ENCODE measurements at regions not wholly inside any gene's neighbourhood (a gene's known extent, or its start where the extent isn't known, plus 50 kb on each side); places are given as distances from the start of the nearest gene placed in this dataset.

DNA sequence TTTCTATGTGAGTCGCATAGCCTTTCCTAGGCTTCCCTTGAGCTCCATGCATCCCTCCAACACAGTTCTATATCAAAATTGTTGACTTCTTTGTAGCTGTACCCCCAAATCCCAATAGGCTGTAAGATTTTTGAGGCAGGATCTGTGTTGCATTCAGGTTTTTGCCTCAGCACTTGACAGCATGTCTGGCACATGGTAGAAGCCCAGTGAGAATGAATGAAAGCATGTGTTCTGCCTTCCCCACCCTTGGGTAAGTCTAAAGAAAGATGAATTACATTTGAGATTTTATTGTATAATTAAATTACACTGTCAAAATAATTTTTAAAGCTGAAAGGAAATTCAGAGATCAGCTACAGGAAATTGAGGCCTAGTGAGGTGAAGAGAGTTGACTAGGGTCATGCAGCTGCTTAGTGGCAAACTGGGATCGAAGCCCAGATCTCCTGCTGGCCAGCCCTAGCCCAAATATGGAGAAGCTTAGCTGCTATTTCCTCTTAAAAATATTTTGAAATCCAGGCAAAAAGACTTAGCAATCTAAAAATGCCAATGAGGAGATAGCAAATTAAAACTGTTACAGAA, 122.5 kb downstream of the SPATA18 start:
- TF ChIP-seq POLR2A (IDR thresholded peaks at IDR 0.05) = no peak
- TF ChIP-seq CTCF (IDR thresholded peaks at IDR 0.05) = no peak
- no peaks in the 10 kb centered on the region for H3K36me3 ChIP-seq
- DNase-seq (peak; percentile 44 to 70 (median 63)), ATAC-seq (peak; percentile 80 to 99 (median 92))
- intact Hi-C loops (cut with DNase I) = no loop called here
- no peaks in the 10 kb centered on the region for H3K9me3 ChIP-seq
- no peaks in the 10 kb centered on the region for H3K4me1 ChIP-seq
- H3K27ac ChIP-seq = peak overlapping the region in 2 of 3 donors; percentile 25 to 35
- 41% methylated on average over 2 of the region's 2 CpGs for WGBS (ENCODE audit: insufficient coverage, low coverage, low lambda C conversion rate, missing lambda C conversion rate)
- H3K27me3 ChIP-seq = no peaks in the 10 kb centered on the region
- no peak overlapping the region for H3K4me3 ChIP-seq

GRCh38 chr4:52187603-52188002, 136.5 kb downstream of the SPATA18 start:
- ATAC-seq = no peak
- 54% methylated on average over 1 of the region's 1 CpG for WGBS (ENCODE audit: insufficient coverage, low coverage, low lambda C conversion rate, missing lambda C conversion rate)
- TF ChIP-seq CTCF (IDR thresholded peaks at IDR 0.05) (no peak), POLR2A (IDR thresholded peaks at IDR 0.05) (no peak)
- DNase-seq = no peak
- H3K9me3 ChIP-seq = no peaks in the 10 kb centered on the region
- no peaks in the 10 kb centered on the region for H3K27me3 ChIP-seq
- no peak overlapping the region for H3K27ac ChIP-seq
- peaks cover 0 to 4% (median 0%) of the 10 kb centered on the region in 4 donors for H3K4me1 ChIP-seq
- no peak overlapping the region for H3K4me3 ChIP-seq
- intact Hi-C loops (cut with DNase I) = no loop called here
- H3K36me3 ChIP-seq = no peaks in the 10 kb centered on the region

- H3K27ac ChIP-seq = no peak overlapping the region
- DNase-seq (no peak), ATAC-seq (no peak)
- H3K4me3 ChIP-seq = no peak overlapping the region
- no peaks in the 10 kb centered on the region for H3K27me3 ChIP-seq
- peaks cover 0 to 9% (median 3%) of the 10 kb centered on the region in 4 donors for H3K4me1 ChIP-seq
- 48% methylated on average over 2 of the region's 2 CpGs for WGBS (ENCODE audit: insufficient coverage, low coverage, low lambda C conversion rate, missing lambda C conversion rate)
- no peaks in the 10 kb centered on the region for H3K36me3 ChIP-seq
- H3K9me3 ChIP-seq = no peaks in the 10 kb centered on the region
- intact Hi-C loops (cut with DNase I) = no loop called here
- no peak for TF ChIP-seq POLR2A (IDR thresholded peaks at IDR 0.05)
- TF ChIP-seq CTCF (IDR thresholded peaks at IDR 0.05) = no peak
These were observed 140.9 kb downstream of the SPATA18 start for GRCh38 chr4:52192001-52192400.

DNA sequence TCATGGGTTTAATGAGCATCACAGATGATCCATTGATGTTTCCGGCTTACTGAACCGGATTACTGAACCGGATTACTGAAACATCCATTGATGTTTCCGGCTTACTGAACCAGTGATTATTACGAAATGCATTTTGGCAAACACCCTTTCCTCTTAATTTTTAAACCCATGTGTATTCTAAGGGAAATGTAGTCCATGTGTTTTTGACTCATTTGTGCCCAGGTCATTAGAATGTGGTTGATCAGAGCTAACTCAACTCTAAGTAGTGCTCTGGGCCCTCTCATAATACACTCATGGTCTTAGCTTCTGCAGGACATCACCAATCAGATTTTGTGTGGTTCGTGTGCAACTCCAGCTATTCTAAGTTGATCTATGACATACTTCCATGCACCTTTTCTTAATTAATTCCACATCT, 141.6 kb downstream of the SPATA18 start:
- H3K36me3 ChIP-seq = no peaks in the 10 kb centered on the region
- WGBS (ENCODE audit: insufficient coverage, low coverage, low lambda C conversion rate, missing lambda C conversion rate) = 31% methylated on average over 6 of the region's 6 CpGs
- H3K4me3 ChIP-seq = no peak overlapping the region
- no peaks in the 10 kb centered on the region for H3K27me3 ChIP-seq
- intact Hi-C loops (cut with DNase I) = no loop called here
- DNase-seq = no peak
- TF ChIP-seq CTCF (IDR thresholded peaks at IDR 0.05) (no peak), POLR2A (IDR thresholded peaks at IDR 0.05) (no peak)
- ATAC-seq = peak; percentile 81 to 97 (median 94)
- H3K9me3 ChIP-seq = no peaks in the 10 kb centered on the region
- H3K4me1 ChIP-seq = peaks cover 0 to 9% (median 3%) of the 10 kb centered on the region in 4 donors
- peak overlapping the region in 1 of 3 donors; percentile 6 for H3K27ac ChIP-seq

All from right lobe of liver (tissue), 6 donors.